Stimulated activated CD4-positive, alpha-beta T cell treated with anti-CD3 and anti-CD28 coated beads, Interleukin-15, amount 100 ng/mL, for 1 hour (primary cell): ENCODE measurements at regions not wholly inside any gene's neighbourhood (a gene's known extent, or its start where the extent isn't known, plus 50 kb on each side); places are given as distances from the start of the nearest gene placed in this dataset.

Experiments used
- DNase-seq, 2 donors: peaks; one replicate each; pipeline ENCODE4 v3.0.0-alpha.2; 2020; ENCODE audit warnings: low read depth in 1 of 2, low spot score in 1 of 2

DNA sequence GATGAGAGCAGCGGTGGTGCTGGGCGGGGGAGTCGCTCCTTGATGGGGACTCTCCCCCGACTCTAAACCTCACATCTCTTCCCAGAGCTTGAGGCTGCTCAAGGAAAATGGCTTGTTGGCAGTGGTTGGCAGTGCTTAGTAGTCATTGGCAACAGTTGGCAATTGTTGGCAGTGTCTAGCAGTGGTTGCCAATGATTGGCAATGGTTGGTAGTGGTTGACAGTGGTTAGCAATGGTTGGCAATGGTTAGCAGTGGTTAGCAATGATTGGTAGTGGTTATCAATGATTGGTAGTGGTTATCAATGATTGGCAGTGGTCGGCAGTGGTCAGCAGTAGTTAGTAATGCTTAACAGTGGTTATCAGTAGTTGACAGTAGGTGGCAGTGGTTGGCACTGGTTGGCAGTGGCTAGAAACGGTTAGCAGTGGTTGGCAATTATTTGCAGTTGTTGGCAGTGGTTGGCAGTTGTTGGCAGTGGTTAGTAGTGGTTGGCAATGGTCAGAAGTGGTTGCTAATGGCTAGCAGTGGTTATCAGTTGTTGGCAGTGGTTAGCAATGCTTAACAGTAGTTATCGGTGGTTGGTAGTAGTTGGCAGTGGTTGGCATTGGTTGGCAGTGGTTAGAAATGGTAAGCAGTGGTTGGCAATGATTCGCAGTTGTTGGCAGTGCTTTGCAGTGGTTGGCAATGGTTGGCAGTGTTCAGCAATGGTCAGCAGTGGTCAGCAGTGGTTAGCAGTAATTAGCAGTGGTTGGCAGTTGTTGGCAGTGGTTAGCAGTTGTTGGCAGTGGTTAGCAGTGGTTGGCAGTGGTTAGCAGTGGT is 85.4 kb upstream of the OTOS start:
- DNase-seq, result no peak

DNA sequence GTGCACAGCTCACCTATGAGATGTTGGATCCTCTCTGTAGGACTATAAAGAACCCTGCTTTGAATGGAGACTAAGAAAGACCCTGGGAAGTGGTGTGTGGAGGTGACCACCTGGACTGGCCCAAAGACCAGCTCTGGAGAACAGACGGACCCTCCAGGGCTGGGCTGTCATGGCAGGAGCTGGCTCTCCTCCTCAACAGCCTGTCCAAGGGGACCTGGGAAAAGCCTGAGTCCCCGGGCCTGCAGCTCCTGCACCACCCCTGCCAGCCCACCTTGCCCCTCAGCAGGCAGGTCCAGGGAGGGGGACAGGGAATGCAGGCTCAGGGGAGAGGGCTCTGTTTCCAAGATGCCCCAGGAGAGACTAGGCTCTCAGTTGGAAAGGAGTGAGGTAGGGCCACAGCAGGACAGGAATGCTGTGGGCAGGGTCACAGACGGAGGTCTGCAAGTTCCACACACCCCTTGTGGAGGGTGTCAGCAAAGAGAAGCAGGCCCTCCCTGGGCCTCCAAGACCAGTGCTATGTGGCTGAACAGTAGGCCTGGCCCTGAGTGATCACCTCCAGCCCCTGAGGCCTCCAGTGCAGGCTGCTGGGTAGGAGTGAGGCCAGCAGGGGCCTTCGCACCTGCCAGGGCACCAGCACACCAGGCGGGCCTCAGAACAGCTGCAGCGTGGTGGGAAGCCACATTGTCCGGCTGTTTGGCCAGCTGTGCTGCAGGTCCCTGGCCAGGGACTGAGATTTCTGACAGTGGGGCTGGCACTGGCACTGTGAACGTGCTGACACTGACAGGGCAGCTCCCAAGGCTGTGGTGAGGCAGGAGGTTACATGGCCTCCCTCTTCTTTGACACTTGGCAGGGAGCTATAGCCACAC is 86.4 kb upstream of the OTOS start:
- no peak for DNase-seq

DNA sequence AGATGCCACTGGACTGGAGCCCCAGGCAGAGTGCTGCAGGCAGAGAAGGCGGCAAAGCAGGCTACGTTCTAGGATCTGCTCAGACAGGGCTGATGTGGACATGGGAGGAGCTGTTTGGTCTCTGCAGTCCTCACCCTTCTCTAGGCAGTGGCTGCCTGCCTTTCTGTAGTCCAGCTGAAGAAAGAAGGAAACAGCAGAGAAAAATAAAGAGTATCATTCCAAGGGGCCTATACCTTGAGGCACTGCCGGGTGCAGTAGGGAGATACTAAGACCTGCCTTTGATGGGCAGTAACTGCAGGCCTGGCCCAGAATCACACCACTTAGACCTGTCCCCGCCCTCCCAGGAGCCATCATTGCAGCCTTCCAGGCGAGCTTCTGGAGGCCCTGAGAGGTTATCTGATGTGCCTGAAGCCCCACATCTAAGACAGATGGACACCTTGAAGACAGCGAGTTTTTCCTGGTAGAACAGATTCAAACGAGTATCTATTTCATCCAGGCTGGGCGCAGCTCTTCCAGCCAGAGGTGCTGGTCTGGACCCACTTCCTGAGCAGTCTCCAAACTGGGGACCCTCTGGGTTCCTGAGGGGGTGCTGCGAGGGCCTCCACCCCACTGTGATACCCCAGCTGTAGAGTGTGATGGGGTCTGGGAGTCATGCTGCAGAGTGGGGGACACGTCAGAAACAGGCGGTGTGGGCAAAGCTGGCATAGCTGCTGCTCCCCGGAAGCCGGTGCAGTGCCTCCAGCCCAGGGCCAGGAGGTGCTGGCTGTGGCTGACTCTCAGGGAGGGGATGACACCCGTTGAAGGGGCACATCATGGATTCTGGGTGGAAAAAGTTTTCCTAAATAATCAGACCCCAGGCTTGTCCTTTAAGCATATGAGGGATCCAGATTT is 87.3 kb upstream of the OTOS start:
- DNase-seq, result no peak

DNA sequence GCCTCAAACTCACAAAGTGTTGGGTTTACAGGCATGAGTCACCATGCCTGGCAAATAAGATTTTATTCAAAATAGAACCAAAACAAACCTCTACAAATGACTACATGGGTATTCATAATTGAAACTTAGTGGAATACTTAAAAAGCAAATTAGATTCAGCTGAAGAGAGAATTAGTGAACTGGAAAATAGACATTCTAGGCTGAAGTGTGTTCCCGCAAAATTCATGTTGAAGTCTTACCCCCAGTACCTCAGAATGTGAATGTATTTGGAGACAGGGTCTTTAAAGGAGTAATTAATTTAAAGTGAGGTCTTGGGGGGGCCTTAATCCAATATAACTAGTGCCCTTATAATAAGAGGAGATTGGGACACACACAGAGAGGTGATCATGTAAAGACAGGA is 88.5 kb upstream of the OTOS start:
- no peak for DNase-seq

DNA sequence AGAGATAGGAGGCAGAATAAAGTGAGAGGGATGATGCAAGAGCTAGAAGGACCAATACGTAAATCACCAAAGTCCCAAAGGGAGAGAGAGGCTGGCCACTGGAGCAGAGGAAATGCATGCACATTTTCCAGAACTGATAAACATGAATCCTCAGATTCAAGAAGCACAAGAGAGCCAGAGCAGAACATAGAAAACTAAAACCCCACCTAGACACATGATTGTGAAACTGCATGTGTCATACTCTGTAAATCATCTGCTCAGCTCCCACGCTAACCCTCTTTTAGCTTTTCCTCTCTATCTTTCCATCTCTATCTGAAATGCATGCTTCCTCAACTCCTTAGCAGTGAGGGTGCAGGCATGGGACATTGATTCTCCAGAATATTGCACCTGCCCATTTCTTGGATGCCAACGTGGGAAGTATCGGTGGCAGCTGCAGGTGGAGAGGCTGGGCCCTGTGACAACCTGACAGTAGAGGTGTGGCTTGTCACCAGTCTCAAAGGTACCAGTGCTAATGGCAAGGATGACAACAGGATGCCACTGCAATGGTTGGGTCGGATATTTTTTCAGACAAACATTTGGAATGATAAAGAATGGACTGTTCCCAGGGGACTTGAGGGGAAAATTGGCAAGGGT is 89.3 kb upstream of the OTOS start:
- no peak for DNase-seq

DNA sequence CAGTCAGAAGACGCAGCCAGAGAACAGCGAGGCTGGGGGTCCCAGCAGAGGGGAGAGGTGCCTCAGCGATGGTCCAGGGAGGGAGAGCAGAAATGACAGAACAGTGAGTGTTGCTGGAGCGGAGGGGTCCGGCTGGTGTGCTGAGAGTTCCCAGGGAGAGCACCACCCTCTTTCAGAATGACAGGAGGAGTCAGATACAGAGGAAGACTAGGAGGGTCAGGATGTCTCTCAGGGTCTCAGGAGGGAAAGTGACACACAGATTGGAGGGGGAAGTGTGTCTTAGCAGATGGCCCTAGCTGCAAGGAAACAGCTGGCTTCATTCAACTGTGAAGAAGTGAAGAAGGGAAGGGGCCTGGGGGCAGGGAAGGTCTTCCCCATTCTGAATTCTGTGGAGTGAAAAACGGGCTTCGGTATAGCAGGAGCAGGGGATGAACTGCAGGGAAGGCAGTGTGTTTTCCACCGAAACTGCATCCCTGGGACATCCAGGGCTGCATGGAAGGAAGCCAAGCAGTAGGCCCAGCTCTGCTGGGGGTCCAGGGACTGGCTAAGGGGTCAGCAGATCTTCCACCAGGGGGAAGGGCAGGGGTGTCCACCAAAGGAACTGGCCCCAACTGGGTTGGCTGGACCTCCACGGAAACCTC is 90.0 kb upstream of the OTOS start:
- no peak for DNase-seq

DNA sequence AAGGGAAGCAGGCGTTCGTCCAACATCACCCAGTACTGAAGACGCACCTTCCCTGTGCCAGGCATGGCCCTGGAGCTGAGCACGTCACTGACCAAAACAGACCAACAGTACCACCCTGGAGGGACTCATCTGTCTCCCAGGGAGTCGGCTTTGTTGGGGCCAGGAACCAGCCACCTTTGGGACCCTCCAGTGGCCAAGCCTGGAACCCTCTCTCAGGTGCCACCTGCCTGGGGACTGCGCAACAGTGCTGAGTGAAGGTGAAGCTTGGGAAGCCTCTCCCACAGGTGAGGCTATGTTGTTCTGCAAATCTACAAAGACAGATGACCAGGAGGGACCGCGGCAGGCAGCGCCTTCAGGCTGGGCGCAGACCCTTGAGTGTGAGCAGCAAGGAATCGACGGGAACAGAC is 91.4 kb upstream of the OTOS start:
- no peak for DNase-seq

DNA sequence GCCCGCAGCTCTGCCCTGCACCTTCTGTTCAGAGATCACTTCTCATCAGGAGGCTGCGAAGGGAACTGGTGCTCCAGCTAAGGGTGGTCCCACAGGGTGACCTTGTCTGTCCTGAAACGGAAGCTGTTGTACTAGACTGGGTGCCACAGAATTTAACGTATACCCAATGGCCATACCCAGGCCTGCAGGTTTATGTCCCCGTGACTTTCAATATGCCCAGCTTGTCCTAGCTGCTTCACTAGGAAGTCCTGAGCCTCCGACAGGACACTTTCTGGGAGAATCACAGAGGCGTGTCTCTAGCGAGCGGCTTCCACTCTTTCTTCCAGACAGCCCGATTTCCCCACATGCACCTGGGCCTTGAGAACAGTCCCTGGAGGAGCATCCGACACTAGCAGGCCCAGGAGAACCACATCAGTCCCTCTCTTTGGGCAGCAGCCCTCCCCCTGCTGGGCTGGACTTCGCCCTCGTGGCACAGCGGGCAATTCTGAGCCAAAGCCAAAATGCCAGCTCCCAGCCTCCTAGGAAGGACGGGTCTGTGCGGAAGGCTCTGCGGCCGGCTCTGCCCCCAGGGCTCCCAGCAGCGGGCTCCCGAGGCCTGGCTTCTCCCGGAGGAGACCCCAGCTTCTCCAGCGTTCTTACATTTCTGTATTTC is 91.9 kb upstream of the OTOS start:
- DNase-seq, result no peak

DNA sequence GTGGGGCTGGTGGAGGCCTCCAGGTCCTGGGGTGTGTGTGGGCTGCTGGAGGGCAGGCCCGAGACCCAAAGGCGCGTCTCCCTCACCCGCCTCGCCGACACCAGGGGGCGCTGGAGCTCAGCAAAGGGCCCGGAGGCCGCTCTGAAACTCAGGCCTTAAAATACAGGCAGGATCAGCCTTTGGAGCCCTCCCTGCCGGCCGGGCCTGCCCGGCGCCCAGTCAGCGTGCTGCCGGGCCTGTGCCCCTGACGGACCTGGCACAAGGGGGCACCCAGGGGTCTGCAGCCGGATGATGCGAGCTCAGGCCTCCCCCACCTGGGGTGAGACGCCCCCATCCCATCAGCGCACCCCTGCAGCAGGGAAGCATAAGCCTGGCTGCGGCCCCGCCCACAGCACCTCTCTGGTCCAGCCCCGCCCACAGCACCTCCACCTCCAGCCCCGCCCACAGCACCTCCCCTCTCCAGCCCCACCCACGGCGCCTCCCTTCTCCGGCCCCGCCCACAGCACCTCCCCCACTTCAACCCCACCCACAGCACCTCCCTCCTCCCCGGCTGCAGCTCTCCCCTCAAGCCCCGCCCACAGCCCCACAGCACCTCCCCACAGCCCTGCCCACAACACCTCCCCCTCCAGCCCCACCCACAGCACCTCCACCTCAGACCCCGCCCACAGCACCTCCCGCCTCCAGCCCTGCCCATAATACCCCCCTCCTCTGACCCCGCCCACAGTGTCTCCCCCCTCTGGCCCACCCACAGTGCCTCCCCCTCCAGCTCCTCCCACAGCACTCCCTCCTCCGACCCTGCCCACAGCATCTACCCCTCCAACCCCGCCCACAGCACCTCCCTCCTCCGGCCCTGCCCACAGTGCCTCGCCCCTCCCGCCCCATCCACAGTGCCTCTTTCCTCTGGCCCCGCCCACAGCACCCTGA is 92.8 kb upstream of the OTOS start:
- DNase-seq, result peak; percentile 46 to 57

DNA sequence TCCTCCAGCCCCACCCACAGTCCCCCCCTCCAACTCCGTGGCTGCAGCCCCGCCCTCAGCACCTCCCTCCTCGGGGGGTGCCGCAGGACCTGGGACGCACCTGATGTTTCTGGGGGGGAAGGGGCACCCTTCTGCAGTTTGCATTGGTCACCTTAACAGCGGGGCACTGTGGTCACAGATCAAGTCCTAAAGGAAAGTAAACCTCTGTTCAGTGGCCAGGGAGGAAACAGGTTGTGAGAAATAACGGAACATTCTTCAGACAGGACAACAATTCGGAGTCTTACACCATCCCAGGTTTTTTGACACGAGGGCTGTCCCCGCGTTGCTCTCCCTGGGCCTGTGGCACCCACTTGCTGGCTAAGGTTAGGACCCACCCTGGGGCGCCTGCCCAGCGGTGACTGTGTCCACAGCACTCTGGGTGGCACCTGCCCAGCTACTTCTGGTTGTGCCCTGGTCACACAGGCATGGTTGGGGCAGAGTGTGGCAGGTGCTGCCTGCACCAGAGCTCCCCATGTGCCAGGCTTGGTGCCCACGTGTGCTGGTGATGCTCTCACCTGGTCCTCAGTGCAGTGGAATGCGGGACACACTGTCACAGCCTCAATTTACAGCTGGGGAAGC is 93.5 kb upstream of the OTOS start:
- DNase-seq, result no peak

DNA sequence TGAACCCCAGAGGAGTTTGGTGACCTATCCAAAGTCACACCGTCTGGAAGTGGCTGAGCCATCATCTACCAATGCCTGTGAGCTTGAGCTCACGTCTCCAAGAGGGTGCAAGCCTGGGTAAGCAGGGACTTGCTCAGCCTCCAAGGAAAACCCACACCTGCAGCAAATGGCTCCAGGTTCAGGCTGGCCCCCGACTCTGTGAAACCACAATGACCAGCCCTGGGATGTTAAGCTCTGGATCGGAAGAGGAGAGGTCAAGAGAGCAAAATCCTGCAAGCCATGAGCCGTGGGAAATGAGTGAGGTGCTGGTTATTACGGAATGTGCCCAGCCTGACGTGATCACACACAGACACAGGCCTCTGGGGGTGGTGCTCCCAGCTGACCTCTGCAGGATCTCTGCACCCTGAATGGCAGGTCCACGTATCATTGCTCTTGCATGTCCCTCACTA is 94.1 kb upstream of the OTOS start:
- no peak for DNase-seq

DNA sequence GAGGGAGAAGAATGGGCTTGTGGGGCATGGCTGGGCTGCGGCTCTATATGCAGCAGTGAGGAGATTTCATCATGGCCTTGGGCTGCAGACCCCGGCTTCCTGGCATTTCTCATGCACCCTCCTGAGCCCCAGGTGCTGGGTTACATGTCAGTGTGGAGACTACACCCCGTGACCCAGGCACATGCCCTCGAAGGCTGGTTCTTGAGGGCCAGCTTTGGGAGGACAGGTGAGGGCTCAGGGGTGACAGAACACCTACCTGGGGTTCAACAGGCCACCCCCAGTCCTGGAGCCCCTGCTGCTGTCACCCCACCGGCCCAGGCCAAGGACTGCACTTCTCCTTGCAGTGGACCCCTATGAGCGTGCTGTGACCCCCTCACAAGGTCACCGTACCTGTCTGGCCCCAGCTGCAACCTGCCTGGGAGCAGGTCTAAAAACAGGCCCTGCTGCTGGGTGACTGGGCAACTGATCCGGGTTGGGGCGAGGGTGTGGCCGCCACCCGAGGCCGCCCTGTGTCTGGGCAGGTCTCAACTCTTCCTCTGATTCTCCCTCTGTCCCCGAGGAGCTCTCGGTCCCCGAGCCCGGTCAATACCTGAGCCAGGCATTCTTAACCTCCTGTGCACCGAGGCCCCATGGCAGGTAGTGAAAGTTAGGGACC is 94.8 kb upstream of the OTOS start:
- DNase-seq, result no peak

DNA sequence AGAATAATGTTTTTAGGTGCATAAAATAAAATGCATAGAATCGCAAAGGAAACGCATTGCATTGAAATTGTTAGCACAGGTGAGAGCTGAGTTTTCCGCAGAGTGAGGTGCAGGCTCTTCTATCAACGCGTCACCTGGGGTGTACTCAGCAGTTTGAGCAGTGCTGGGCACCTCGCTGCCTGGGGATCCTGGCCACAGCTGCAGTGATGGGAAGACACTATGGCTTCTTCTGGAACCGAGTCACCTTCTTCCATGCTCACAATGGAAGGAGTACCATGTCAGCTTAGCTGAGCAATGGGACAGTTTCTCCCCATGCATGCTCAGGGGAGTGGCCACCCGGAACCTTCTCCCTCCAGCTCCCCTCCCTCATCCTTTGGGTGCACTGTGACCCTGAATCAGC is 95.4 kb upstream of the OTOS start:
- no peak for DNase-seq

DNA sequence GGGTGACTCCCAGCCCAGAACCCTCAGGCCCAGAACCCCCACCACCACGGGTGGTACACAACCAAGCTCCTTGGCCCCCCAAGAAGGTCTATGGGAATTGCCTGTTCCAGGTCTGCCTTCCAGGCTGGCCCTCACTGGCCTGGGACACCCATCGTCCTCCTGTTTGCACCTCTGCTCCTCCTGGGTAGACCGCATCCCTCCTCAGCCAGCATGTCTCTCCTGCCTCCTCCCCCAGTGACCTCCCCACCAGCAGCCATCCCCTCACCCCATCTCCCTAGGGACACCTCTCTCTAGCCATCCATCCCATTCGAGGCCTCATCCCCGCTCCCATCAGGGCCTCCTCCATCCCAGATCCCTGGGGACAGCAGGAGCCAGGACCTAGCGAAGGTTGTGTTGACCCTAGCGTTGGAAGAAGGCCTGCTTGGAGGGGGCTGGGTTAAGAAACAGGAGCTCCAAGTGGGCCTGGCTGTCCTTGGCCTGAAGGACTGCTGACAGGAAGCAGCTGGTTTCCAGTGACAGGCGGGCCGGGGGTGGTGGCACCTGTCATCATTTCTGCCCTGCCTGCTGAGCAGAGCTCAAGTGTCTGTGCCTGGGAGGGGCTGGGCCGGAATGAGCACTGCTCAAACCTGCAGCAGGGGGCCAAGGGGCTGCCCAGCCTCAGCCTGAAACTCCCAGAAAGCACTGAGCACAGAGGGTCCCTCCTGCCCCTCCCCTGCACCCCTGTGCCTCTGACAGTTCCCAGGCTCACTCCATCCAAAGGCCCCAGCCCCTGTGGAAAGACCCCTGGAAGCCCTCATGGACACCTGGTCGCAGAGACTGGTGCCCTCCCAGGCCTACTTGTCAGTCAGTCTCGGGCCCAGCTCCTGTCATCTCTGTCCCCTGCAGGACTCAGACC is 96.0 kb upstream of the OTOS start:
- no peak for DNase-seq

DNA sequence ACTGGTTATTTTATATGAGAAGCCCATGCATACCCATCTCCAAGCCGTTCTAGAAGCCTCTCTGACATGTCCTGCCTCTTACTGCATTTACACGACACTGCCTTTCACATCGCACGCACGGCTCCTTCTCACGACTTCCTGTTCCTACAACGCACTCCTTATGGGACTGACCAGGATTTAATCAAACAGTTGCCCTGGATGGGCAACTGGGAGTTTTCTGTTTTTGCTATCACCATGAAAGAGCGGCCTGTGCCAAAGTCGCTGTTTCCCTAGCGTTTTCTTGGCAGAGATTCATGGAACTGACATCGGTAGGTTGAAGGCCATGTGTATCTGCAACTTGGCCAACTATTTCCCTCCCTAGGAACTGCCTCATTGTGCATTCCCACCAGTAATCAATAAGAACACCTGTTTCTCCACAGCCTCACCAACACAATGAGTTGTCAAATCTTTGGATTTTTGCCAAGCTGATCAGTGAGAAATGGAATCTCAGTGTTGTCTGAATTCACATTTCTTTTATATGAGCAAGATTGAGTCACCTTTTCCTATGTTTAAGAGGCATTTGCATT is 97.2 kb upstream of the OTOS start:
- DNase-seq, result no peak

DNA sequence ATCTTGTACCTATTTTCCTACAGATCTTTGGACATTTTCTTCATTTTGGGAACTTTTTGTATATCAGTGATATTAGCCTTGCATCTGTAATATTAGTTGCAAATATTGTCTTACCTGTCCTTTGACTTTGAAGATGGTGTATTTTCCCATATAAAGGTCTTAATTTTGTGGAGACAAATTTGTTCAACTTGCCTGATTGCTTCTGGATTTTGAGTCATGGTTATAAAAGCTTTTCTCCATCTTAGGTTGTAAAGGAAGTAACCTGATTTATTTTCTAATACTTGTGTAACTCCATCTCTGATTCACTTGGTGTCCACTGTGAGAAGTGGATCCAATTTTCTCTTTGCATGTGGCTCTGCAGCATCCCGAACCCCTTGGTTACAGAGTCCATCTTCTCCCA is 97.7 kb upstream of the OTOS start:
- no peak for DNase-seq

DNA sequence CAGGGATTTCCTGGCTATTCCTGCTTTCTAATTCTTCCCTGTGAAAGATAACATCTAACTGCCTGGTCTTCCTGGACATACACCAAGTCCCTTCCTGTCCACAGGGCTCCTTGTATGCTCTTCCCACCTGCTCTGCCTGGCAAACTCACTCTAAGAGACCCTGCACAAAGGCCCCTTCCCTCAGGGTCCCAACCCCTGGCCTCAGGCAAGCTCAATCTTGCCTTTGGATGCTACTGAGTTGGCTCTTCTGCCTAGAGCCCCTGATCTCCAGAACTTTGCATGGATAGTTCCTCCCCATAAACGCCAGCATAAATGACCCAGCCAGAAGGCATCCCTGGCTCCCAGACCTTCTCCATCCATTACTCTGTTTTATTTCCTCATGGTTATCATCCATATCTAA is 98.3 kb upstream of the OTOS start:
- DNase-seq, result no peak
